GM23338 (cell line): ENCODE measurements at regions not wholly inside any gene's neighbourhood (a gene's known extent, or its start where the extent isn't known, plus 50 kb on each side); places are given as distances from the start of the nearest gene placed in this dataset.

Source experiments
- ATAC-seq: fragments of 200-7000 bp; cut with Tn5 transposase; 3 replicates; pipeline ENCODE4 v1.9.1; 2020
- DNase-seq: peaks from one replicate; pipeline ENCODE4 v3.0.0-alpha.2; 2015; ENCODE audit warnings: low spot score
- H2AFZ ChIP-seq: fragments of 200-600 bp; sonication (generic); 2 replicates; pipeline ENCODE4 v1.8.0; 2016; ENCODE audit warnings: antibody characterized with exemption, mild to moderate bottlenecking, moderate library complexity
- H3F3A ChIP-seq: fragments of 200-600 bp; sonication (generic); replicated peaks from 2 replicates; pipeline ENCODE4 v1.8.0; 2017; ENCODE audit warnings: antibody characterized with exemption, mixed run types, low read depth
- H3K27ac ChIP-seq: fragments of 200-600 bp; sonication (generic); 2 replicates; pipeline ENCODE4 v1.6.1; 2016; ENCODE audit warnings: low read depth
- H3K27me3 ChIP-seq: fragments of 200-600 bp; sonication (generic); 2 replicates; pipeline ENCODE4 v1.8.0; 2016; ENCODE audit warnings: mild to moderate bottlenecking, mixed run types, moderate library complexity; ENCODE audit not compliant: insufficient read depth
- H3K36me3 ChIP-seq: fragments of 200-600 bp; sonication (generic); 2 replicates; pipeline ENCODE4 v1.8.0; 2016; ENCODE audit warnings: mild to moderate bottlenecking; ENCODE audit not compliant: insufficient read depth
- H3K4me1 ChIP-seq: fragments of 200-600 bp; sonication (generic); 2 replicates; pipeline ENCODE4 v1.8.0; 2016; ENCODE audit warnings: mild to moderate bottlenecking, moderate library complexity; ENCODE audit not compliant: insufficient read depth
- H3K4me2 ChIP-seq: fragments of 200-600 bp; sonication (generic); 2 replicates; pipeline ENCODE4 v1.7.1; 2017; ENCODE audit warnings: mixed run types
- H3K4me3 ChIP-seq: fragments of 200-600 bp; sonication (generic); 2 replicates; pipeline ENCODE4 v1.6.1; 2016; ENCODE audit warnings: mixed run types
- H3K79me2 ChIP-seq: fragments of 200-600 bp; sonication (generic); replicated peaks from 2 replicates; pipeline ENCODE4 v1.8.0; 2017; ENCODE audit warnings: mild to moderate bottlenecking; ENCODE audit not compliant: insufficient read depth
- H3K9me2 ChIP-seq: fragments of 200-600 bp; sonication (generic); 2 replicates; pipeline ENCODE4 v1.8.0; 2017; ENCODE audit not compliant: insufficient read depth
- H4K20me1 ChIP-seq: fragments of 200-600 bp; sonication (generic); replicated peaks from 2 replicates; pipeline ENCODE4 v1.8.0; 2017; ENCODE audit warnings: mild to moderate bottlenecking; ENCODE audit not compliant: insufficient read depth
- H3K27ac Mint-ChIP-seq: 2 replicates; pipeline ENCODE4 v1.8.0; 2020; ENCODE audit warnings: inconsistent platforms, mild to moderate bottlenecking, moderate library complexity, mixed read lengths
- H3K27me3 Mint-ChIP-seq: 3 replicates; pipeline ENCODE4 v1.8.0; 2022; ENCODE audit warnings: low read depth, mild to moderate bottlenecking, moderate library complexity, mixed read lengths, inconsistent platforms; ENCODE audit not compliant: insufficient read depth, poor library complexity
- H3K36me3 Mint-ChIP-seq: 3 replicates; pipeline ENCODE4 v1.8.0; 2021; ENCODE audit warnings: low read depth, mild to moderate bottlenecking, inconsistent platforms, moderate library complexity, mixed read lengths
- H3K4me1 Mint-ChIP-seq: 3 replicates; pipeline ENCODE4 v1.8.0; 2020; ENCODE audit warnings: mild to moderate bottlenecking, inconsistent platforms, mixed read lengths
- H3K4me3 Mint-ChIP-seq: 3 replicates; pipeline ENCODE4 v1.8.0; 2021; ENCODE audit warnings: moderate library complexity, mild to moderate bottlenecking, inconsistent platforms, mixed read lengths
- H3K9me3 Mint-ChIP-seq: 3 replicates; pipeline ENCODE4 v1.8.0; 2020; ENCODE audit warnings: moderate library complexity, mild to moderate bottlenecking, inconsistent platforms, mixed read lengths
- CREB1 ChIP-seq: fragments of 250-450 bp; sonication (Bioruptor Pico); IDR thresholded peaks from 2 replicates; pipeline ENCODE4 v1.5.0; 2020; ENCODE audit warnings: low read depth, mild to moderate bottlenecking, moderate library complexity
- CTCF ChIP-seq, 2 experiments: fragments of 200-600 bp in 1 of 2; sonication (generic) in 1 of 2; conservative IDR thresholded peaks; 2 replicates each; pipeline versions ENCODE4 v1.5.1 to v1.6.1; 2016 to 2017; ENCODE audit warnings: antibody characterized with exemption in 2 of 2, low read depth in 2 of 2, mild to moderate bottlenecking in 2 of 2, moderate library complexity in 1 of 2
- EZH2 ChIP-seq: fragments of 200-600 bp; sonication (generic); IDR thresholded peaks from one replicate; pipeline ENCODE4 v1.8.0; 2017; ENCODE audit warnings: antibody characterized with exemption, mild to moderate bottlenecking, low read depth; ENCODE audit not compliant: unreplicated experiment
- JUNB ChIP-seq: IDR thresholded peaks from one replicate; pipeline ENCODE4 v1.6.1; 2016; ENCODE audit warnings: antibody characterized with exemption; ENCODE audit not compliant: unreplicated experiment
- NANOG ChIP-seq: IDR thresholded peaks from 2 replicates; pipeline ENCODE4 v1.6.1; 2016; ENCODE audit warnings: antibody characterized with exemption, borderline replicate concordance
- POLR2AphosphoS5 ChIP-seq: IDR thresholded peaks from 2 replicates; pipeline ENCODE4 v1.6.1; 2016; ENCODE audit warnings: antibody characterized with exemption, low read depth
- ZNF114 ChIP-seq: fragments of 250-450 bp; sonication (Bioruptor Pico); IDR thresholded peaks from 2 replicates; pipeline ENCODE4 v1.5.0; 2020; ENCODE audit warnings: mild to moderate bottlenecking, moderate library complexity
- ZNF331 ChIP-seq: fragments of 250-450 bp; sonication (Bioruptor Pico); IDR thresholded peaks from 2 replicates; pipeline ENCODE4 v1.5.0; 2020; ENCODE audit warnings: low read depth, mild to moderate bottlenecking, moderate library complexity
- ZNF462 ChIP-seq: fragments of 250-450 bp; sonication (Bioruptor Pico); IDR thresholded peaks from 2 replicates; pipeline ENCODE4 v1.5.0; 2020; ENCODE audit warnings: mild to moderate bottlenecking, moderate library complexity
- TF ChIP-seq, protein P1 (sequence below): IDR thresholded peaks from one replicate; pipeline ENCODE4 v1.6.1; 2018; ENCODE audit warnings: antibody characterized with exemption; ENCODE audit not compliant: unreplicated experiment
- TF ChIP-seq, protein P2 (sequence below): IDR thresholded peaks from 2 replicates; pipeline ENCODE4 v1.6.1; 2016; ENCODE audit warnings: antibody characterized with exemption

GRCh38 chr7:110001254-110001938 lies 1089.5 kb upstream of the LRRN3 start:
- H3K27me3 ChIP-seq = no peaks in the 10 kb centered on the region
- H3K79me2 ChIP-seq = no peaks in the 10 kb centered on the region
- no peak overlapping the region for H3K4me2 ChIP-seq
- 0 out of 2 replicates have a peak, but pooled peaks cover 2% of the 10 kb centered on the region for H3K9me2 ChIP-seq
- H3K4me3 Mint-ChIP-seq = no peak overlapping the region
- H3K9me3 Mint-ChIP-seq = no peaks in the 10 kb centered on the region
- H3K27ac Mint-ChIP-seq = no peak overlapping the region
- no peak overlapping the region for H3K27ac ChIP-seq
- no peaks in the 10 kb centered on the region for H3K4me1 Mint-ChIP-seq
- H3K27me3 Mint-ChIP-seq = no peaks in the 10 kb centered on the region
- no peaks in the 10 kb centered on the region for H3K36me3 ChIP-seq
- DNase-seq = no peak
- no peaks in the 10 kb centered on the region for H4K20me1 ChIP-seq
- TF ChIP-seq ZNF462 (no peak), NANOG (no peak), JUNB (no peak), ZNF114 (no peak), CTCF (conservative IDR thresholded peaks at IDR 0.05; ENCODE audit: low read depth in 2 of 2) (no peak), CREB1 (CRISPR knock-in tag) (no peak), POLR2AphosphoS5 (no peak), ZNF331 (CRISPR knock-in tag) (no peak), EZH2 (no peak)
- TF ChIP-seq, protein P1, sequence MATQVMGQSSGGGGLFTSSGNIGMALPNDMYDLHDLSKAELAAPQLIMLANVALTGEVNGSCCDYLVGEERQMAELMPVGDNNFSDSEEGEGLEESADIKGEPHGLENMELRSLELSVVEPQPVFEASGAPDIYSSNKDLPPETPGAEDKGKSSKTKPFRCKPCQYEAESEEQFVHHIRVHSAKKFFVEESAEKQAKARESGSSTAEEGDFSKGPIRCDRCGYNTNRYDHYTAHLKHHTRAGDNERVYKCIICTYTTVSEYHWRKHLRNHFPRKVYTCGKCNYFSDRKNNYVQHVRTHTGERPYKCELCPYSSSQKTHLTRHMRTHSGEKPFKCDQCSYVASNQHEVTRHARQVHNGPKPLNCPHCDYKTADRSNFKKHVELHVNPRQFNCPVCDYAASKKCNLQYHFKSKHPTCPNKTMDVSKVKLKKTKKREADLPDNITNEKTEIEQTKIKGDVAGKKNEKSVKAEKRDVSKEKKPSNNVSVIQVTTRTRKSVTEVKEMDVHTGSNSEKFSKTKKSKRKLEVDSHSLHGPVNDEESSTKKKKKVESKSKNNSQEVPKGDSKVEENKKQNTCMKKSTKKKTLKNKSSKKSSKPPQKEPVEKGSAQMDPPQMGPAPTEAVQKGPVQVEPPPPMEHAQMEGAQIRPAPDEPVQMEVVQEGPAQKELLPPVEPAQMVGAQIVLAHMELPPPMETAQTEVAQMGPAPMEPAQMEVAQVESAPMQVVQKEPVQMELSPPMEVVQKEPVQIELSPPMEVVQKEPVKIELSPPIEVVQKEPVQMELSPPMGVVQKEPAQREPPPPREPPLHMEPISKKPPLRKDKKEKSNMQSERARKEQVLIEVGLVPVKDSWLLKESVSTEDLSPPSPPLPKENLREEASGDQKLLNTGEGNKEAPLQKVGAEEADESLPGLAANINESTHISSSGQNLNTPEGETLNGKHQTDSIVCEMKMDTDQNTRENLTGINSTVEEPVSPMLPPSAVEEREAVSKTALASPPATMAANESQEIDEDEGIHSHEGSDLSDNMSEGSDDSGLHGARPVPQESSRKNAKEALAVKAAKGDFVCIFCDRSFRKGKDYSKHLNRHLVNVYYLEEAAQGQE = no peak
- TF ChIP-seq, protein P2, sequence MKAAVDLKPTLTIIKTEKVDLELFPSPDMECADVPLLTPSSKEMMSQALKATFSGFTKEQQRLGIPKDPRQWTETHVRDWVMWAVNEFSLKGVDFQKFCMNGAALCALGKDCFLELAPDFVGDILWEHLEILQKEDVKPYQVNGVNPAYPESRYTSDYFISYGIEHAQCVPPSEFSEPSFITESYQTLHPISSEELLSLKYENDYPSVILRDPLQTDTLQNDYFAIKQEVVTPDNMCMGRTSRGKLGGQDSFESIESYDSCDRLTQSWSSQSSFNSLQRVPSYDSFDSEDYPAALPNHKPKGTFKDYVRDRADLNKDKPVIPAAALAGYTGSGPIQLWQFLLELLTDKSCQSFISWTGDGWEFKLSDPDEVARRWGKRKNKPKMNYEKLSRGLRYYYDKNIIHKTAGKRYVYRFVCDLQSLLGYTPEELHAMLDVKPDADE = no peak
- H3F3A ChIP-seq = no peaks in the 10 kb centered on the region
- H2AFZ ChIP-seq = no peak overlapping the region
- no peaks in the 10 kb centered on the region for H3K36me3 Mint-ChIP-seq
- H3K4me3 ChIP-seq = no peak overlapping the region
- no peaks in the 10 kb centered on the region for H3K4me1 ChIP-seq
- ATAC-seq = no peak
